Upper lobe of left lung (tissue), 4 donors: ENCODE measurements at regions not wholly inside any gene's neighbourhood (a gene's known extent, or its start where the extent isn't known, plus 50 kb on each side); places are given as distances from the start of the nearest gene placed in this dataset.

Source experiments
- CTCF ChIP-seq, 6 experiments: fragments of 450-650 bp in 4 of 6; fragments of 200-600 bp in 2 of 6; sonication (generic) in 2 of 6; IDR thresholded peaks; one replicate each; pipeline ENCODE4 v1.5.1; 2016 to 2019; ENCODE audit warnings: antibody characterized with exemption in 6 of 6
- POLR2A ChIP-seq, 4 donors: fragments of 450-650 bp; IDR thresholded peaks; one replicate each; pipeline ENCODE4 v1.5.1; 2016 to 2017; ENCODE audit warnings: antibody characterized with exemption in 4 of 4, mild to moderate bottlenecking in 2 of 4

DNA sequence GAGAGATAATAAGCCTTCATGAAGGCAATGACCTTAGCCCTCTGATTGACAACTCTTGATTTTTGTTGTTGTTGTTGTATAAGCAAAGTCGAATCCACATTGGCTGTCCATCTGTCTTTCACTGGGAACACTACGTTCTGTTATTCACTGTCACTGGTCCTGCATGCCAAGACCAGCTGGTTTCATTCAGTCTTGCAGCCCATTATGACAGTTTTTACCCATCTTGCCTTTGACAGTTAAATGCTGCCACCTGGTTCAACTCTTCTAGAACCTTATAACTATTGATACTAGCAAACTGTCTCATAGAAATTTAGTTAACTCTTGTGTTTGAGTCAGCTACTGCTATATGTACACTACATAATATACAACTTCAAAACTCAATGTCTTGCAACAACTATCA is 382.3 kb upstream of the CDH10 start:
- TF ChIP-seq CTCF (IDR thresholded peaks at IDR 0.05) (no peak), POLR2A (IDR thresholded peaks at IDR 0.05) (no peak)
